Astrocyte of the hippocampus (primary cell): ENCODE measurements at regions not wholly inside any gene's neighbourhood (a gene's known extent, or its start where the extent isn't known, plus 50 kb on each side); places are given as distances from the start of the nearest gene placed in this dataset.

ENCODE experiments used
- DNase-seq: peaks from one replicate; pipeline ENCODE4 v3.0.0; 2011; ENCODE audit warnings: low read depth, low spot score

DNA sequence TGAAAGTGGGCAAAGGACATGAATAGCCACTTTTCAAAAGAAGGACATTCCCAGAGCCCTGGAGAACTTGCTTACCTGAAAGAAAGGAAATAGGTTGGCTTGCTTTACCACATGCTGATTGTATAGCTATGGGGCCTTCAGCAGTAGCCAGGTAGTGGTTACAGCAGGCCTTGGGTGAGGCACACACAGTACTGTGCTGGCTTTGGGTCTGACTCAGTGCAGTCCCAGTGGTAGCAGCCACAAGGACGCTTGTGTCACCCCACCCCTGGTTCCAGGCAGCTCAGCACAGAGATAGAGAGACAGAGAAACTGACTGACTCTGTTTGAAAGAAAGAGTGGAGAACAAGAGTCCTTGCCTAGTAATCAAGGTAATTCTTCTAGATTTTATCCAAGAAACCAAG lies 201.0 kb upstream of the EYS start:
- DNase-seq, result no peak

- DNase-seq, result no peak
Observed at GRCh38 chr6:65903992-65904391, 197.0 kb upstream of the EYS start.

- no peak for DNase-seq
Observed at GRCh38 chr6:65900928-65901327, 193.9 kb upstream of the EYS start.

DNA sequence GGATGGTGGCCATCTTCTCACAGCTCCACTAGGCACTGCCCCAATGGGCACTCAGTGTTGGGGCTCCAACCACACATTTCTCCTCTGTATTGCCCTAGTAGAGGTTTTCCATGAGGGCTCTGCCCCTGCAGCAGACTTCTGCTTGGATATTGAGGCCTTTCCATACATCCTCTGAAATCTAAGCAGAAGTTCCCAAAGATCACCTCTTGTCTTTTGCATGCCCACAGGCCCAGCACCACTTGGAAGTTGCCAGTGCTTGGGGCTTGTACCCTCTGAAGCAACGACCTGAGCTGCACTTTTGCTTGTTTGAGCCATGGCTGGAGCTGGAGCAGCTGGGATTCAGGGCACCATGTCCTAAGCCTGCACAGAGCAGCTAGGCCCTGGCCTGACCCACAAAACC lies 189.1 kb upstream of the EYS start:
- no peak for DNase-seq

DNA sequence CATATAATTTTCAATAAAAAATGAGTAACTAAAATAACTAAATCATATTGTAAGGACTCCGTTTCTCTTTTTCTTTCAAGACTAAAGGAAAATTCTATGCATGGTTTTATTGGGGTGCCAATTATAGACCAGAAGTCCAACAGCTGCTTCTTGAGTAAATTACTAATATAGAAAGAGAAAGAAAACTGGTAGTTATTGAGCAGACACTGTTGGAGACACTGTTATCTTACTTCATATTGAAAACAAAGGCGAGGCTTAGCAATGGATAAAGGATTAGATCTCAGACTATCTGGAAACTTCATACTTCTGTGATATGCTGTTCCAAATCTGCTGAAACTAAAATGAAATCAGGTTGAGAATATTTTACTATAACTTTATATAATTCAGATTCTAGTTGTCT lies 169.6 kb upstream of the EYS start:
- DNase-seq, result no peak

DNA sequence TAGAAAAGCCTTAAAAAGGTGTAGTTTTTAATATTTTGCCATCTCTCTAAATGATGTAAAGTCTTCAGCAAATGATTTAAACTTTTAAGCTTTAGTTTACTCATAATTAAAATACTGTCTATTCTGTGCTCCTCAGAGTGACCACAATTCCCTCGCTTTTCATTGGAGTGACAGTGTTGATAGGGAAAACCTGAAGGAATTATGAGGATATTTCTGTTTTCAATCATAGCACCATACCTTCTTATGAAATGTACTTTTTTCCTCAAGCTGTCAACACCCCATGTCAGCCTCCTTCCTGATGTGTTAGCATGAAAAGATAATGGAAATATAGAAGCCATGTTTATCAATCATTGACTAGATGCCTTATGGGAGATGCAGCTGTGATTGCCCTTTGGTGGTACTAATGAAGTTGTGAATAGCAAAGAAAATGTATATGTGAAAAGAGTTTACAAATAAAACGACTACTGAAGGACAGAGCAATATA lies 145.4 kb upstream of the EYS start:
- DNase-seq, result no peak

- DNase-seq, result no peak
Observed at GRCh38 chr6:65830151-65830550, 123.1 kb upstream of the EYS start.

GRCh38 chr6:65819152-65819551 lies 112.1 kb upstream of the EYS start:
- peak; percentile 1 for DNase-seq

DNA sequence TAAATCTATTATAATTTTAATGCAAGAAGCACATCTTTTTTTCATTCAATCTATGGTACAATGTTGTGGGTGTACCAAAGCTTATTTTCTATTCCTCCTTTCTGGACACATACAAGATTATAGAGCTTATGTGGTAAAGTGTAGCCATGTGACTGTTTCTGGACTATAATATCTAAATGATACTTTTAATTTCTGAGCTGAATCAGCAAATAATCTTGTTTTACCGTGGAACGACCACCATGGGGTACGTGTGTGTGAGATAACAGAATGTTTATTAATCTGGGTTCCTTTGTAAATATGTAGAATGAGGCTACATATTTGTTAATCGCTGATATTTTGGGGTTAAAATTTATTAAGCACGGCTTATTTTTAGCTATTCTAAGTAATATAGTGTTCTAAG lies 111.5 kb upstream of the EYS start:
- no peak for DNase-seq

- DNase-seq, result no peak
Observed at GRCh38 chr6:65816991-65817390, 110.0 kb upstream of the EYS start.

GRCh38 chr6:65814071-65814470 lies 107.0 kb upstream of the EYS start:
- no peak for DNase-seq

- DNase-seq, result no peak
Observed at GRCh38 chr6:65803186-65803585, 96.2 kb upstream of the EYS start.

GRCh38 chr6:65799389-65799788 lies 92.4 kb upstream of the EYS start:
- no peak for DNase-seq

- no peak for DNase-seq
Observed at GRCh38 chr6:65798280-65799014, 91.4 kb upstream of the EYS start.

DNA sequence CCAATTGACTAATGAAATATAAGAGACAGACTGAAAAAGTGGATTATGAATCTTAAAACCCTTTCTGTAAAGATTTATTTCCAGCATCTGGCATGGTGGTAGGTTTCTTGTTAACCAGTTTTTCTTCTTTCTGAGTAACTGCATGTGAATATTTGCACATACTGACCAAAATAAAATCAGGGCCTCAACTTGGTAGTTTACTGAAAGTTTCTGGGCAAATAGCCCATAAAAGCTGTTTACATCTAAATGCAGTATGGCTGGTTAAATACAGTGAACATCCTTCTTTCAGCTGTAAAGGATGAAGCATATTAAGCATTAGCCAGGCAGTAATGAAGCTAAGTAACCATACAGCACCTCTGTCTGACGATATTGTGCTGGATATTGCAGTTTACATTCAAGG lies 83.6 kb upstream of the EYS start:
- no peak for DNase-seq

DNA sequence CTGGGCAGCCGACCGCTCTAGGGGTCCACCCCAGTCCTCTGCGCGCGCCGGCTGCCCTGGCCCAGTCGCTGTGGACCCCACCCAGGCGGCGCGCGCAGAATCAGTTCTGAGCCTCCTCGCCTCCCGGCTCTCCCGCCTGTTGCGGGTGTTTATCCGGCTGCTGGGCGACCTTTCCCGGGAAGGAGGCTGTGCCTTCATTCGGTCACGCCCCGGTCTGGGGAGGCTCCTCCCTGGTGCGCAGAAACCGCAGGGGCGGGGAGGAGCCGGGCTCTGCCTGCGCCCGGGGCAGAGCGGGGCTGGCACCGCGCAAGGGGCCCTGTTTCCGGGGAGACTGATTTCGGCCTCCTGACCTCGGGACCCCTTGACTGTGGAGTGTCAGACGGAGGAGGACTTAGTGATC lies 80.8 kb upstream of the EYS start:
- DNase-seq, result no peak

- no peak for DNase-seq
Observed at GRCh38 chr6:65786815-65787214, 79.8 kb upstream of the EYS start.

- no peak for DNase-seq
Observed at GRCh38 chr6:65780691-65781090, 73.7 kb upstream of the EYS start.

DNA sequence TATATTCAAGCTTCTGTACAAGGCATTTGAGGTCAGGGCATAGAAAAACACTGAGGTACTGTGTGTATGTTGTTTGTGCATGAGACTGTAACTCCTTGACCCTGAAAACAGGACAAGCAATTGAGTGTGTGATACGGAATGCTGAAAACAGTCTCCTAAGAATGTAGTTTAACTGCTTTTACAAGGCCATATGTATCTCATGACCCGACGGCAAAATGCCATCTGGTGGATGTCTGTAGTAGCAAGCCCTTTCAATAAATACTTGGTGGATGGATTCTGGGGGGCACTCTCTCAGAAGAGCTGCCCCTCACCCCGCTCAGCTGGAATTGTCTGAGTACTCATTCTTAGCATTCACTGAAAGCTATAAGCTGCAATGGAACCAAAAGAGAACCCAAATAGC lies 69.3 kb upstream of the EYS start:
- no peak for DNase-seq

DNA sequence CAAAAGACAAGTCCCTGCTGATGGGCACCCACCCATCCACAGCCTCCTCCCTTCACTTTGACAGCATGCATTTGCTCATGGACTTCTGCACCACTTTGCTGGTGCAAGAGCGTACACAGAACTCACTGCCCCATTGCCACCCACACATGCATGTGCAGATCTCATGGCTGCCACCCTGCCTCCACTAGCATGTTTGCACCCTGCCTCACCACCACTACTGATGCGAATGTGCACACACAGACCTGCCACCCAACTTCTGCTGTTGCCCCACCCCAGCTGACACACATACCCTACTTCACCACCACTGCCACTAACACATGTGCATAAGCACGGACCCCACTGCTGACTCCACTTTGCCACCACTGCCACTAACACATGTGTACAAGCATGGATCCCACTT lies 64.9 kb upstream of the EYS start:
- no peak for DNase-seq

- no peak for DNase-seq
Observed at GRCh38 chr6:65761890-65762289, 54.9 kb upstream of the EYS start.

GRCh38 chr6:65760285-65760684 lies 53.3 kb upstream of the EYS start:
- no peak for DNase-seq
